ENCODE measurements at regions not wholly inside any gene's neighbourhood (a gene's known extent, or its start where the extent isn't known, plus 50 kb on each side); places are given as distances from the start of the nearest gene placed in this dataset.

DNA sequence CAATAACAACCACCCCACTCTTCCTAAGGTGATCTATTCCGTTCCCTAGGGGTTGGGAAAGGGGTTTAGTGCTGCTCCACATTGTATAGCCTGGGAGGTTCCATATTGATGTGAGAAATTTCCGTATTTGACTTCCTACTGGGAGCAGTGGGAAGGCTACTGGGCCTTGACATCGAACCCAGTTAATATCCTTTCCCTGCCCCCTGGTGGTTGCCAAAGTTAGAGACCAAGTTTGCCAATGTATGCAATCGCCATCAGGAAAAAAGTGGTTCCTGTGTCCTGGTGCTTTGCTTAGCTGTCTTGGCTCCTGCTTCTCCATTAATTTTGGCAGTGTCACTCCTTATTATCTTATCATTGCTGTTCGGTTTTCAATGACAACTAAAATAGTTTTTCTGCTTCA, 914.9 kb downstream of the KCNJ2 start:
- Histone ChIP-seq H2BK5ac (ENCODE audit: low read depth, low read length) (no peak overlapping the region), H3K4me1 (replicated peaks in 1 of 4; ENCODE audit: control insufficient read depth in 3 of 4, insufficient read depth in 4 of 4, low read length in 3 of 4) (peaks cover 2 to 6% (median 2%) of the 10 kb centered on the region in 4 experiments; a peak in 4 of 7 replicates), H4K8ac (ENCODE audit: extremely low read depth, insufficient read depth, low read length) (no peak overlapping the region), H4K91ac (replicated peaks; ENCODE audit: insufficient read length, low read length) (no peak overlapping the region), H3K56ac (replicated peaks; ENCODE audit: insufficient read length, low read depth, low read length) (no peak overlapping the region), H3K79me1 (ENCODE audit: low read depth, low read length) (no peaks in the 10 kb centered on the region), H2BK15ac (ENCODE audit: low read length) (no peak overlapping the region), H3K36me3 (ENCODE audit: control insufficient read depth in 2 of 4, insufficient read depth in 4 of 4, low read length in 3 of 4) (no peaks in the 10 kb centered on the region), H3K27ac (ENCODE audit: low read depth, low read length) (no peak overlapping the region), H3K14ac (ENCODE audit: insufficient read length) (no peak overlapping the region), H3K9me3 (ENCODE audit: insufficient read depth in 2 of 2, low read depth in 1 of 2, low read length in 1 of 2) (no peaks in the 10 kb centered on the region), H4K5ac (ENCODE audit: insufficient read length, low read depth, low read length) (no peak overlapping the region), H3K23ac (ENCODE audit: insufficient read length) (no peak overlapping the region), H2AK5ac (ENCODE audit: low read depth, low read length) (no peak overlapping the region), H3K27me3 (replicated peaks in 1 of 4; ENCODE audit: control insufficient read depth in 3 of 4, extremely low read depth in 1 of 4, insufficient read depth in 3 of 4, low read length in 3 of 4) (no peaks in the 10 kb centered on the region), H3K4ac (replicated peaks; ENCODE audit: insufficient read length, low read depth, low read length) (no peak overlapping the region), H3K4me2 (ENCODE audit: insufficient read depth in 1 of 2, low read depth in 2 of 2, low read length in 2 of 2) (peak overlapping the region in 1 of 2 experiments; percentile 26; a peak in 1 of 4 replicates), H4K20me1 (replicated peaks in 1 of 2; ENCODE audit: control insufficient read depth in 1 of 2, insufficient read depth in 2 of 2, low read length in 2 of 2) (no peaks in the 10 kb centered on the region), H3K9ac (replicated peaks in 1 of 4; ENCODE audit: extremely low read depth in 1 of 4, low read depth in 3 of 4, low read length in 3 of 4) (no peak overlapping the region), H2AFZ (ENCODE audit: low read length) (no peak overlapping the region), H2BK20ac (ENCODE audit: low read length) (no peak overlapping the region), H2BK120ac (replicated peaks; ENCODE audit: low read depth, low read length) (no peak overlapping the region), H2BK12ac (ENCODE audit: low read depth, low read length) (no peak overlapping the region), H3K4me3 (ENCODE audit: extremely low read depth in 1 of 4, insufficient read depth in 2 of 4, low read depth in 3 of 4, low read length in 4 of 4) (peak overlapping the region in 1 of 4 experiments; percentile 56; a peak in 2 of 8 replicates), H3K18ac (ENCODE audit: extremely low read depth, low read length) (no peak overlapping the region), H3K23me2 (ENCODE audit: low read depth, low read length) (no peaks in the 10 kb centered on the region), H3K79me2 (ENCODE audit: control insufficient read depth in 1 of 2, insufficient read depth in 2 of 2, low read length in 2 of 2) (peaks cover 0 to 28% of the 10 kb centered on the region in 2 experiments; a peak in 1 of 4 replicates)
- TF ChIP-seq CTCF (IDR thresholded peaks at IDR 0.05; ENCODE audit: control extremely low read depth in 1 of 3, insufficient read depth in 1 of 3, low read depth in 1 of 3, low read length in 3 of 3) (peak; percentile 42 to 68 (median 65)), TEAD4 (IDR thresholded peaks at IDR 0.05; ENCODE audit: low read depth, low read length) (no peak), RAD21 (IDR thresholded peaks at IDR 0.05 in 1 of 2, conservative IDR thresholded peaks at IDR 0.05 in 1 of 2; ENCODE audit: low read depth in 2 of 2, low read length in 2 of 2) (peak; percentile 71 to 75), KDM1A (IDR thresholded peaks at IDR 0.05; ENCODE audit: borderline replicate concordance, low read length) (no peak), GABPA (IDR thresholded peaks at IDR 0.05; ENCODE audit: borderline replicate concordance, insufficient read depth, low read length) (no peak), SUZ12 (IDR thresholded peaks at IDR 0.05; ENCODE audit: low read length) (no peak), EZH2 (IDR thresholded peaks at IDR 0.05; ENCODE audit: low read depth, low read length, severe bottlenecking) (no peak), SAP30 (IDR thresholded peaks at IDR 0.05; ENCODE audit: insufficient read depth, insufficient replicate concordance, low read length) (no peak), PHF8 (conservative IDR thresholded peaks at IDR 0.05; ENCODE audit: low read depth, low read length) (no peak), SP4 (IDR thresholded peaks at IDR 0.05; ENCODE audit: low read length) (no peak)
- FAIRE-seq (peak; percentile 83), DNase-seq (ENCODE audit: low read depth in 1 of 2, low spot score in 2 of 2) (peak in 1 of 2 experiments; percentile 73)
- ChIA-PET POLR2A (ENCODE audit: partially characterized antibody) (no interaction called here), CTCF (ENCODE audit: partially characterized antibody) (interaction anchor here (0.6 to 3.7 kb wide), 26 partner anchors 10 to 1933 kb away, joined by 3 to 32 read pairs (median 3); no protein-coding TSS in a partner anchor)
- WGBS, 2 experiments (ENCODE audit: extremely low coverage in 1 of 2, insufficient coverage in 1 of 2, insufficient read length in 1 of 2, insufficient replicate concordance in 2 of 2, low coverage in 1 of 2, low lambda C conversion rate in 2 of 2, missing lambda C conversion rate in 1 of 2) = 46% methylated on average over 5 of the region's 5 CpGs; no CpG with 5 or more reads in 1 of the 2 experiments
